LHCN-M2 (cell line): ENCODE measurements at regions not wholly inside any gene's neighbourhood (a gene's known extent, or its start where the extent isn't known, plus 50 kb on each side); places are given as distances from the start of the nearest gene placed in this dataset.
"Not testable (repeated sequence)": the region's sequence is repeated elsewhere in the genome, so short reads cannot be mapped to it uniquely, and the experiment has no call there.

Experiments used
- DNase-seq: peaks from one replicate; pipeline ENCODE4 v3.0.0-alpha.2; 2012; ENCODE audit warnings: low read depth

DNA sequence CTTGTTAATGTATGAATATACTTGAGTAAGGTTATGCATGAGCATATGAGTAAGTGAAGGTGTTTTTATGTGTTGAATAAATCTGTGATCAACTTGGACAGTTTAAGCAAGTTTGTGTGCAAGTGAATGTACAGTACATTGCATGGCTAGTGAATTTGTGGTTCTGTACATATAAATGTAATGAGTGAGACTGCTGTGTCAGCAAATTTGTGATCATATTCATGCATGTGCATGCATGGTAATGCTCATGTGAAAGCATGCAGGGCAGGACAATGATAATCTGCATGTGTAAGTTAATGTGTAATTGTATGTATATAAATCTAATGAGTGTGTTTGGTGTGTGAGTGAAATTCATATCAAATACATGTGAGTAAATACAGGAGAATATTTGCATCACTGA is 188.5 kb downstream of the PWWP3B start:
- DNase-seq, result no peak

- no peak for DNase-seq
These were observed 195.1 kb downstream of the PWWP3B start for GRCh38 chrX:106363214-106363613.

DNA sequence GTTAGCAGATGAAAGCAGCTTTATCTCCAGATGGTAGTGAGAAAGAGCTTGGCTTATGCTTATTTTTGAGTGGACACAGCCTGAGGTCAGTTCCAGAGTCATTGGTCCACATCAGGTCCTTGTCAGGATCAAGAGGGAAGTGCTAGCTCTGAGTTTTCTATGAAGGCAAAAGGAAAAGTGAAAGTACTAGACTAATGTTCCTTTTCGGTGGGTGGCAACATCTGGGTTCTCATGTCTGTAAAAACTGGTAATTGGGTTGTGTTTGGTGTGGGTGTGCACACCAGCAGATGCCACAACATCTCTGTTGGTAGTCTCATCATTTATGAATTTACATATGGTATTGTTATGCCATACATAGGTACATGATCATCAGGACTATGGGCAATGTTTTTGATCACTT is 210.5 kb downstream of the PWWP3B start:
- DNase-seq, result peak; percentile 14

- DNase-seq, result no peak
These were observed 220.4 kb upstream of the RADX start for GRCh38 chrX:106391284-106391911.

- DNase-seq, result no peak
These were observed 219.4 kb upstream of the RADX start for GRCh38 chrX:106392346-106392745.

DNA sequence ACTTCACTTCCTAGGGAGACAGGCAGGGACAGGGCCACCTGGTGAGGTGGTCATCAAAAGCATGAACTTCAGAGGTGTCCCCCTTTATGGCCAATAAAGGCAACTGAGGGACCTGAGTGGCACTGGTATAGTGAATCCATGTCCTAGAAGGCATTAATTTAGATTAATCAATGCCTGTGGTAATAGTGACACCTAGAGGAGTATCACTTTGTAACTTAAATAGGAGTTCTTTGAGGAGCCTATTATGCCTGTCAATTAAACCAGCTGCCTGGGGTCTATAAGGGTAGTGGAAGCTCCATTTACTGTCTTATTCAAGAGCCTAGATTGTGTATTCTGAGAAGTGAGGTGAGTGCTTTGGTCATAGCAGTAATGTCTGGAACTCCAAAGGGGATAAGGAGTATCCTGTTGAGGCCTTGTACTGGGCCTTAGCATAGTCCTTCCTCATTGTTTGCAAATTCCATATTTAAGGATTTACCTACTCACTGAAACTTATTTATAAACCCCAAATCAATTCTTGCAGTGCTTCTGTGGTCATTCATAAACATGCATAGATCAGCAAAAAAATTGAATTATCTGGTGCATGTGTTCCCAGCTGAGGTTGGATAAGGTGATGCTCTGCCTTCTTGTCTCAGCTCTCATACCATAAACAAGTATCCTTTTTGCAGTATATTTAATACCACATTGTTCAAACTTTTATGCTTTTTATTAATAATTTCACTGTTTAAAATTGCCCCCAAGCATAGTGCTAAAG is 213.8 kb upstream of the RADX start:
- peak; percentile 14 for DNase-seq

DNA sequence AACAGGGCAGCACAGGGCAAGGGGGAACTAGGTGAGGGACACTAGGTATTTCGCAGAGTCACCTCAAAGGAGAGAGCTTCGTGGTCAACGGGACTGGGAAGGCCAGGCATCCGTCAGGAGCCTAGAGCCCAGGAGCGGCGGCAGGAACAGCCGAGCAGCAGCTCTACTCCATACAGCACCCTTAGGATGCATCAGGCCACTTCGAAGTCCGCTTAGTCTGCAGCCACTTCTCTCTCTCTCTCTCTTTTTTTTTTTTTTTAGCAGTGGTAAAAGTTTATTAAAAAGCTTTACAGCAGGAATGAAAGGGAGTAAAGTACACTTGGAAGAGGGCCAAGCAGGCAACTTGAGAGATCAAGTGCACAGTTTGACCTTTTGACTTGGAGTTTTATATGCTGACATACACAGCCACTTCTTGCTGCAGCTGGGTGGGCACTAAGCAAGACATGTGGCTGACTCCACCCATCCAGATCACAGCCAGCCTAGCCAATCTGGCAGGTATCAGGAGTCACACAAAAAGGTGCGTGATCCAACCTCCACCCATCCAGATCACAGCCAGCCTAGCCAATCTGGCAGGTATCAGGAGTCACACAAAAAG is 209.7 kb upstream of the RADX start:
- no peak for DNase-seq

DNA sequence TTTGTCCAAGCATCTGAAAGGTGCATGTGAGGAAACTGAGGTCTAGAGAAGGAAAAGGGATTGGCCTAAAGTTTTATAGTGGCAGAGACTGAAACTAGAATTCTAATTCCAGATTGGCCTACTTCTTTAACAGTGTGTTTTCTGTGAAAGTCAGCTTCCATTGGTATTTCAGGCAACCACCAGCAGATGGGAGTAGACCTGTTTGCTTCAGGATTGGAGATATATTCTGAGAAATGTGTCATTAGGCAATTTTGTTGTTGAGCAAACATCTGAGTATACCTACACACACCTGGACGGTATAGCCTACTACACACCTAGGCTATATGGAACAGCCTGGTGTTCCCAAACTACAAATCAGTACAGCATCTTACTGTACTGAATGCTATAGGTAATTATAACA is 207.3 kb upstream of the RADX start:
- peak; percentile 1 for DNase-seq

- peak; percentile 22 for DNase-seq
These were observed 196.4 kb upstream of the RADX start for GRCh38 chrX:106415276-106415895.

GRCh38 chrX:106436691-106437090 is 175.1 kb upstream of the RADX start:
- DNase-seq, result no peak

GRCh38 chrX:106437407-106437806 is 174.4 kb upstream of the RADX start:
- DNase-seq, result no peak

GRCh38 chrX:106450405-106450804 is 161.4 kb upstream of the RADX start:
- DNase-seq, result no peak

DNA sequence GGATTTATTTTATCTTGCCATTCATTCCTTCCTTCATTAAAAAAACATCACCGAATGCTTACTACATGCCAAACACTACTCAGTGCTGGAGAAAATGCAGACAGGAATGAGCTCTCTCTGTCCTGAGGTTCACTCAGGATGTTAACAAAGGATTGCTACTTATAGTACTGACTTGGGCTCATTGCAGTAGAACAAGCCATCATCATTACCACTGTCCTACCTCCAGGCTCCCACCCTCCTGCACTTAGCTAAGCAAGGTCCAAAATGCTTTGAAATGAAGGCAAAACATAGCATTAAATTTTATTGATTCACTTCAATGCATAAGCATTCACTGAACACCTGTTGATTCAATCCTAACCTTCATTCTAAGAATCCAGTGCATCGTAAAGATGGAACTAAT is 159.8 kb upstream of the RADX start:
- DNase-seq, result no peak

DNA sequence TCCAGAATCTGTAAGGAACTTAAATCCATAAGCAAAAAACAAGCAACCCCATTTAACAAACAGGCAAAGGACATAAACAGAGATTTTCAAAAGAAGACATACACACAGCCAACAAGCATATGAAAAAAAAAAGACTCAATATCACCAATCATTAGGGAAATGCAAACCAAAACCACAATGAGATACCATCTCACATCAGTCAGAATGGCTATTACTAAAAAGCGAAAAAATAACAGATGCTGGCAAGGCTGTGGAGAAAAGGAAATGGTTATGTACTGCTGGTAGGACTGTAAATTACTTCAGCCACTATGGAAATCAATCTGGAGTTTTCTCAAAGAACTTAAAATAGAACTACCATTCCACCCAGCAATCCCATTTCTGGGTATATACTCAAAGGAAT is 156.8 kb upstream of the RADX start:
- no peak for DNase-seq

GRCh38 chrX:106457802-106458201 is 154.0 kb upstream of the RADX start:
- DNase-seq, result no peak

- DNase-seq, result no peak
These were observed 144.4 kb upstream of the RADX start for GRCh38 chrX:106467422-106467821.

GRCh38 chrX:106467943-106468342 is 143.8 kb upstream of the RADX start:
- DNase-seq, result no peak

DNA sequence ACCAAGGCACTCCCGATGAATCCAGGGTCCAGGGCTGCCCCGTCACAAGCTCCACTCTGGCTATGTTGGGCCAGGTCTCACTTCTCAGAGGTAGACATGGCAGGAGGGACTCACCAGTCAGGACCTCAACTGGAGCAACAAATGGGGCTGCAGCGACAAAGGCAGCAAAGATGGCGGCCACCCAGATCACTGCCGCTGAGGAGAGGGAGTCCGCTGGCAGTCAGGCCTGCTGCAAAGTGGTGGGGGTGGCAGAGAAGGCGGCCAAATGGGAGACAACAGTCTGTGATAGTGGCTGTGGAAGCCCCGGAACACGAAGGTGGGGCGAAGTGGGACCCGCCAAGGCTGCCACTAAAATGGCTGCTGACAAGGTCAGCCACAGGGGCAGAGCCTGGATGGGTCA is 143.3 kb upstream of the RADX start:
- no peak for DNase-seq

DNA sequence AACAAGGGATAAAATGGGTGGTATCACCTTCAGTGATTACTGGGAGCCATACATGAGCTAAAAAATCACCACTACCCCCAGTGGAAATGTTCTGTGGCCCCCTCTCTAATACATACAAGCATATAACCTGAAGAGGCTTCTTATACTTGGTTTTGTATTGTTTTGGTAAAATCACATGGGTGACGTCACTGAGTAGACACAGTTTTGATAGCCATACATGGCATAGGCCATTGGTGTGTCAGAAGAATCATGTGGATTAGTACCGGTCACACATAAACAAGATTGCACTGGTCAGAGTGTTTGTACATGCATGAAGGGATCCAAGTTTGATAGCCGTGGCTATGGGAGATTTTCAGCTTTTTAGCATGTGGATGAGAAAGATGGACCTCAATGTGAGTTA is 131.9 kb upstream of the RADX start:
- no peak for DNase-seq

DNA sequence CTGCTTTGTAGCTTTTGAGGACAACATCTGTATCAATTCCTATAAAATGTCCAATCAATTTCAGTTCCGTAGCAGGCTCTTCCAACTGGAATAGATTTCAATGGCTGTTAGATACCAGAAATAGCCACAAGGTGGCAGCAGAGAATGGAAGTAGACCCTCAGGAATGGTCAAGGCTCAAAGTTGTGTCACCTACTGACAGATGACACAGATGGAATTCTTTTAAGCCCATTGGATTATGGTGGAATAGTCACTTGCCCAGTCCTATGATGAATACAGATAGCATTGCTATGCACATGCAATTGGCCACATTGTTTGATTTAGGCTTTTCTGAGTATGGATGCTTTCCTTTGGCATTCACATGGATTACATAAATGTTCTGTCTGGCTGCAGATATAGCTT is 130.4 kb upstream of the RADX start:
- peak; percentile 50 for DNase-seq

GRCh38 chrX:106484233-106484632 is 127.5 kb upstream of the RADX start:
- no peak for DNase-seq

DNA sequence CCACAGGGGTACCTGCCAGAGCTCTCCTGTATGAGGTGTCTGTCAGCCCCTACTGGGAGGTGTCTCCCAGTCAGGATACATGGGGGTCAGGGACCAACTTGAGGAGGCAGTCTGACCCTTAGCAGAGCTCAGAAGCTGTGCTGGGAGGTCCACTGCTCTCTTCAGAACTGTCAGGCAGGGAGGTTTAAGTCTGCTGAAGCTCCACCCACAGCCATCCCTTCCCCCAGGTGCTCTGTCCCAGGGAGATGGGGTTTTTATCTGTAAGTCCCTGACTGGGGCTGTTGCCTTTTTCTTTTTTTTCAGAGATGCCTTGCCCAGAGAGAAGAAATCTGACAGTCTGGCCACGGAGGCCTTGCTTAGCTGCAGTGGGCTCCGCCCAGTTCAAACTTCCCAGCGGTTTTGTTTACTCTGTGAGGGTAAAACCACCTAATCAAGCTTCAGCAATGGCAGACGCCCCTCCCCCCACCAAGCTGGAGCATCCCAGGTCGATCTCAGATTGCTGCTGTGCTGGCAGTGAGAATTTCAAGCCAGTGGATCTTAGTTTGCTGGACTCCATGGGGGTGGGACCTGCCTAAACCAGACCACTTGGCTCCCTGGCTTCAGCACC is 118.5 kb upstream of the RADX start:
- not testable (repeated sequence) for DNase-seq
